Stimulated activated CD4-positive, alpha-beta T cell treated with anti-CD3 and anti-CD28 coated beads, Interleukin-4, amount 100 ng/mL, for 1 hour (primary cell): ENCODE measurements at regions not wholly inside any gene's neighbourhood (a gene's known extent, or its start where the extent isn't known, plus 50 kb on each side); places are given as distances from the start of the nearest gene placed in this dataset.

Experiments used
- DNase-seq: peaks from one replicate; pipeline ENCODE4 v3.0.0-alpha.2; 2020

- DNase-seq, result no peak
Measured at GRCh38 chr3:110711851-110712516, 359.6 kb upstream of the NECTIN3 start.

DNA sequence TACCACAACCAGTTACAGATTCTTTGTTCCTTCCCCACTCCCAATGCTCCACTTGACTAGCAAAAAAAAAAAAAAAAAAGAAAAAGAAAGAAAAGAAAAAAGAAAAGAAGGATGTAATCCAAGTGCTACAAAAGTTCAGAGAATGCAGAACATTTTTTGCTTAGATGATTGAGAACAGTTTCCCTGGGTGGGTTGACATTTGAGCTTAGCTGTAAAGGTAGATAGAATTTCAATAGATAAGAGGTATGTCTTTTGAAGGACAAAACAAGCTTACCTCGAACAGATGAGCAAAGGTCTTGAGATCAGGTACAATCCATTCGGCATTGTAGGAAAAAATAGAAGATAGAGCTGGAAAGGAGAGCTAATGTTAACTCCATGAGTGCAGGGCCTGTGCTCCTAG, 344.6 kb upstream of the NECTIN3 start:
- DNase-seq, result no peak

DNA sequence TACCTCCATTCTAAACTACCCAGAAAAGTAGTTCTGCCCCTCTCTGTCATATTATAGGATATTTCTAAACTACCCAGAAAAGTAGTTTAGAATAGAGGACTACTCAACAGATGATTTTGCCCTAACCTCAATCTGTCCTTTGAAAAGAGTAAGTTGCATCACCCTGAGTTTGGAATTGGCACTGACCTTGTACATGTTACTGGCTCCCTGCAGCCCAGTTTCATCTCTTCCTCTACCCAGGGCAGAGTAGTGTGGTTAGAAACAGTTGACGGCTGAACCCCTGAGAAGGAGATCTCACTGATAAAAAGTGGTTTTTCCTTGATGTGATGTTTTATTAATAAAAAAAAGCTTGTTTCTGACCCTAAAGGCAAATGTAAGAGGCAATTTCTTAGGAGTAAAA, 340.5 kb upstream of the NECTIN3 start:
- no peak for DNase-seq

GRCh38 chr3:110732420-110732819, 339.2 kb upstream of the NECTIN3 start:
- no peak for DNase-seq

GRCh38 chr3:110733045-110733444, 338.6 kb upstream of the NECTIN3 start:
- DNase-seq, result no peak

DNA sequence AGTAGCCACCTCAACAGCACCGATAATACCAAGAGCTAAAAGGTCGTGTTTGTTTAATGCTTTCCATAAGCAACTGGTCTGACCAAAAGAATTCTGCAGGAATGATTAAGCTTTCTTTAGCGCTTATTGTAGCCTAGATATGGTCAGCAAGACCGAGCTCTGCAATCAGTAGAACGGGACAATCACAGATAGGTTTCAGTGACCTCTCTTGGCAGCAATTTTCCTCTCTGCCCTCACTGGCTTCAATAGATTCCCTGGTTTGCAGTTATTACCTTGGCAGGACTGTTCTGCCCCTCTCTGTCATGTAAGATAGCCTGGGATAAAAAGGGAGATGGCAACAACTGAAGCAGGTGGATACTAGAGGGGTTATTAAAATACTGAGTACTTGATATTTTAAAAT, 337.1 kb upstream of the NECTIN3 start:
- DNase-seq, result no peak

GRCh38 chr3:110736332-110736731, 335.3 kb upstream of the NECTIN3 start:
- no peak for DNase-seq

- DNase-seq, result no peak
Measured at GRCh38 chr3:110738531-110738930, 333.1 kb upstream of the NECTIN3 start.

DNA sequence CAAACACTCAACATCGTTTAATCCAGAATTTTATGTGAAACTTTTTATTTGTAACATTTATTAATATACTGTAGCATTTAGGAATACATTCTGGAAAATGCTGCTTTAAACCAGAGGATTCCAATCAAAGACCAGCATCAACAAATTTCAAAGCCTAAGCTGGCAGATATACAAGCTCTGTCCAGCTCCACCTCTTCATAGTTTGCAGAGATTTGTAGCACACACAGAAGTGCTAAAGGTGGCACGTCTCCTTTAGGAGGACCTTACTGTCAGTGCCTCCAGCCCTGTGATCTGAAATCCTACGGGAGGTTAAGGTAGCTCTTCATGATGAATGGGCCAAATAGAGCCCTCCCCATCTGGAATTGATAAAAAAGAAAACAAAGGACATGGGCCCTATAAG, 329.7 kb upstream of the NECTIN3 start:
- no peak for DNase-seq

DNA sequence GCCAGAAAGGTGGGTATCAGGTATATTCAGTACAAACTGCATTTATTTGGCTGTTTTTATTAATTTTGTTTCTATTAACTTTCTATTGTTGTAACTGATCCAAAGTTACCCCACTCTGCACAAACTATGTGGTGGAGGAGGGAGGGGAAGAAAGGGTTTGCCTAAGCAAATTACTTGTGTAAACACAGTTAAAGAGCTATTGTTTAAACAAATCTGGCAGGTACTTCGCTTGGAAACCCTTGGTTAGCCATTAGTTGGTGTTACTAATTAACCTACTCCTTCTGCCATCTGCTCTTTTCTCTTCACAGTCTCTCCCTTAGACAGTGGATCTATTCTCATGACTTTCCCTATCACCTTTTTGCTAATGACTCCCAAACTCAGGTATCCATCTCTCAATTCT, 328.4 kb upstream of the NECTIN3 start:
- no peak for DNase-seq

DNA sequence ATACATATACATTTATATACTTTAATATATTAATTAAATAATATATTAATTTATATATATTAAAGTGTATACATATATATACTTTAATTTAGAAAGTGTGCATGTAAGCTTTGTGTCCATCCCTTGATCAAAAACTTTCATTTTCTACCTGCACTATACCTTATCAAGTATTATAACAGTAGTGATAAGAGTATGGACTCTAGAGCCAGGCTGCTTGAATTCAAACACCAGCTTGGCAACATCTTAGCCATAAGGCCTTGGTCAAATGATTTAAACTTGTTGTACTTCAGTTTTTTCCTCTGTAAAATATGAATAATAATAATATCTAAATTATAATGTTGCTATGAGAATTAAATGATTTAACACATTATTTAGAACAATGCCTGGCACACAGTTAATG, 327.6 kb upstream of the NECTIN3 start:
- no peak for DNase-seq

DNA sequence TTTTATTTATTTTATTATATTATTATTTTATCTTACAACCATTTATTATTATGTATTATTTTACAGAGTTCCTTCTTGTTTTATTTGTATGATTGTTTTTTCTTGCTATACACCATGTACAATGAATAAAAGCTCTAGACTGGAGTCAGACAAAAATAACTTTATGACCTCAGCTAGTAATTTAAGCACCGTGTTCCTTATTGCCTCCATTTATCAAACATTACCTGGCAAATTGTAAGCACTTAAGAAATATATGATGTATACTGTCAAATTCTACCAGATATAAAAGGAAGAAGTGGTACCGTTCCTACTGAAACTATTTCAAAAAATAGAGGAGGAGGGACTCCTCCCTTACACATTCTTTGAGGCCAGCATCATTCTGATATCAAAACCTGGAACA, 326.9 kb upstream of the NECTIN3 start:
- no peak for DNase-seq

- no peak for DNase-seq
Measured at GRCh38 chr3:110749006-110749405, 322.6 kb upstream of the NECTIN3 start.

DNA sequence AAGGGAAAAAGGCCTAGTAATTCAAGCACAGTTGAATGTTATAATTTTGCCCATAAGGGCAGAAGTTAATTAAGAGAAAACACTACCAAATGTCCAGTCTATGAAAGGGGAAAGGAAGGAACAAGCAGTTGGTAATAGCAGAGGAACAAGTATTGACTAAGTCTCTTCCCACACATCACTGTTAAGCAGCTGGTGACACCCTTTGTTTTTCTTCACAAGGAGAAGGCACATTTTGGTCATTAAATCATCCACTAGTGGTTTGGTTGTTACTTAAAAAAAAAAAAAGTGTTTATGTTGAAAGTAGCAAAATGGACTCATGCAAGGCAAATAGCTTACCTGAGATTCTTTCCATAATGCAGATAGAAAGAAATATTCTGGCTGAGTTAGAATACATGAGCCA, 321.4 kb upstream of the NECTIN3 start:
- DNase-seq, result no peak

DNA sequence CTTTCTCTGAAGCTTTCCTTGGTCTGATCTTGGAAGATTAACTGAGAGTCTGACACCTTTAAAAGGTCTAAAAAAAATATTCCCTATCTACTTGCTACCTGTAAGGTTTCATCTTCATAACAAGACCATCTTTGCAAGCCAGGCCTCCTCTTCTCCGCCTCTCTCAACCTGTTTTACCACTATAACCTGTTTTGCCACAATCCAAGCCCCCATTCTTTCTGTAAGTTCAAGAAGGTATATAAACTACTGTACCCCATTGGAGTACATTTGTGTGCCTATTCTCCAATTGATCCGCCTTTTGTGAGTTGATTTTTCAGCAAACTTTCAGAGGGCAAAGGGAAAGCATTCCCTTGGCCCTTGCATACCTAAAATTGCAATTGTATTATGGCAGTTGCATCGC, 319.3 kb upstream of the NECTIN3 start:
- no peak for DNase-seq

- no peak for DNase-seq
Measured at GRCh38 chr3:110753516-110753915, 318.1 kb upstream of the NECTIN3 start.

- no peak for DNase-seq
Measured at GRCh38 chr3:110754212-110754916, 317.3 kb upstream of the NECTIN3 start.

- no peak for DNase-seq
Measured at GRCh38 chr3:110755345-110755744, 316.3 kb upstream of the NECTIN3 start.

GRCh38 chr3:110756705-110757104, 314.9 kb upstream of the NECTIN3 start:
- no peak for DNase-seq

GRCh38 chr3:110758208-110758607, 313.4 kb upstream of the NECTIN3 start:
- DNase-seq, result no peak

DNA sequence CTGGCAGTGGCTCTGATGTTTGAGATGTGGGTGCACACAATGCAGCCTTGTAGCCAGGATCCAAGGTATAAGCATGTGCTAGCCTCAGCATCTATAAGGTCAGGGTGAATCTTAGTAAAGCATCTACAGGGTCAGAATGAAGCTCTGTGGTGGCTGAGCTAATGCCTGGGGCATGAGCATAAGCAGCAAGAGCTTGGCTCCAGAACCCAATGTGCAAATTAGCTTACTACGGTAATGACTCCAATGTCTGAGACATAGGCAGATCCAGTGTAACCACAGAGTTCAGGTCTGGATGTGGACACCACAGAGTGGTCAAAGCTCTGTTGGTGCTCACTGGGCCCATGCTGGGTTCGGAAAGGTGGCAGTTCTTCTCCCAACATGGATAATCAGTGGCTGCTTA, 304.5 kb upstream of the NECTIN3 start:
- no peak for DNase-seq

DNA sequence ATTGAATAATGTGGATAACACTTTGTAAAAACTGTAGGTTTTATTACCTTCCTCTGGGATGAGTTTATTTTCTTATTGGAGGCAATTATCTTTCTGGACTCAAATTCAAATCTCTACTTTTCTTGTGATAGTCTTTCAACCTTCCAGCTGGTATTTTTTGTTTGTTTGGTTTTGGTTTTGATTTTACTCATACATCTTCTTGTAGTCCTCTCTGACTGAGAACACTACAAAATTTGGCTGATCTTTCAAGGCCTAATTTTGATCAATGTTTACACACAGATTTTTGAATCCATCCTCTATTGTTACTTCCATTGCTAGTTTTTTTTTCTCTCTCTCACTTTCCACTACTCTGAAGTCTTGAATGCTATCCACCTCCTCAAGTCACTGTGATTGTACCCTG, 303.8 kb upstream of the NECTIN3 start:
- no peak for DNase-seq

DNA sequence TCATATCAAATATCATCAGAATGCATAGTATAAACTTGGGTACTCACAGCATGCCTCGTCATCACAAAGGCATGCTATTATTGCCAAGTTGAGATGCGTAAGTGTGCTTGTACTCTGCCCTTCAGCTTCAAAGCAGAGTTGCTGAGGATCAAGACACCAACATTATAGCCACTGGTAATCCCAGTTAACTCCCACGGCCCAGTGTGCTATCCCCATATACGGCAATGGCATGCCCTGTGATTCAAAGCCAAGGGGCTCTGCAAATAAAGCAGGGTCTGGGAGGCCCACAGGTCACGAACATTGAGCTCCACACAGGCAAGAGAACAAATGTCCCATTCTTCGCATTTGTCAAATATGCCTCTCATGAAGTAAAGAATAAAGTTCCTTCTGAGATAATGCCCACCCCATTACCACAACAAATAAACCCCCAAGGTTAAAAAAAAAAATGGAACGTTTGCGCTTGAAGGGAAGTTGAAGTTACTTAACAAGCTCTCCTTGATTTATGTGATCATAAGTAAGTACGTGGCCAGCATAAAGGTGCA, 298.1 kb upstream of the NECTIN3 start:
- DNase-seq, result no peak

- no peak for DNase-seq
Measured at GRCh38 chr3:110774496-110775265, 296.9 kb upstream of the NECTIN3 start.
